Thyroid gland (tissue), 4 donors: ENCODE measurements at regions not wholly inside any gene's neighbourhood (a gene's known extent, or its start where the extent isn't known, plus 50 kb on each side); places are given as distances from the start of the nearest gene placed in this dataset.

Experiments used
- DNase-seq, 2 donors: peaks; one replicate each; pipeline ENCODE4 v3.0.0-alpha.2; 2019
- H3K27ac ChIP-seq, 3 donors: fragments of 200-600 bp; sonication (generic); 1 replicate in 2 of 3; 2 replicates in 1 of 3; pipeline ENCODE4 v1.5.1; 2016 to 2019; ENCODE audit warnings: mild to moderate bottlenecking in 1 of 3, moderate library complexity in 1 of 3
- H3K27me3 ChIP-seq: fragments of 200-600 bp; sonication (generic); one replicate; pipeline ENCODE4 v1.5.1; 2019
- H3K36me3 ChIP-seq, 2 donors: fragments of 200-600 bp; sonication (generic); one replicate each; pipeline ENCODE4 v1.5.1; 2016 to 2019
- H3K4me1 ChIP-seq, 2 donors: fragments of 200-600 bp; sonication (generic); one replicate each; pipeline ENCODE4 v1.5.1; 2017 to 2019
- H3K4me3 ChIP-seq, 3 donors: fragments of 200-600 bp; sonication (generic); replicated peaks in 1 of 3; 1 replicate in 2 of 3; 2 replicates in 1 of 3; pipeline ENCODE4 v1.5.1; 2016; ENCODE audit warnings: mild to moderate bottlenecking in 1 of 3
- H3K9me3 ChIP-seq: fragments of 200-600 bp; sonication (generic); one replicate; pipeline ENCODE4 v1.5.1; 2017
- POLR2A ChIP-seq, 2 donors: fragments of 450-650 bp; IDR thresholded peaks; one replicate each; pipeline ENCODE4 v1.6.1; 2017; ENCODE audit warnings: antibody characterized with exemption in 2 of 2, mild to moderate bottlenecking in 2 of 2, moderate library complexity in 1 of 2
- WGBS, 2 donors: methylation state at CpG; one replicate each; pipeline ENCODE4 v1.1.5; 2017; 5-methylcytosine and 5-hydroxymethylcytosine counted together
- intact Hi-C: fragments of 100-400 bp; cut with DNase I; formaldehyde crosslinking; loops from one replicate; pipeline ENCODE4 v1.15.1; 2023
- TF ChIP-seq, protein P1 (sequence below), 6 experiments: fragments of 200-600 bp in 3 of 6; fragments of 450-650 bp in 3 of 6; sonication (generic) in 3 of 6; IDR thresholded peaks; one replicate each; pipeline ENCODE4 v1.5.1; 2016 to 2019; ENCODE audit warnings: antibody characterized with exemption in 6 of 6, mild to moderate bottlenecking in 2 of 6, inconsistent platforms in 1 of 6, moderate library complexity in 1 of 6

DNA sequence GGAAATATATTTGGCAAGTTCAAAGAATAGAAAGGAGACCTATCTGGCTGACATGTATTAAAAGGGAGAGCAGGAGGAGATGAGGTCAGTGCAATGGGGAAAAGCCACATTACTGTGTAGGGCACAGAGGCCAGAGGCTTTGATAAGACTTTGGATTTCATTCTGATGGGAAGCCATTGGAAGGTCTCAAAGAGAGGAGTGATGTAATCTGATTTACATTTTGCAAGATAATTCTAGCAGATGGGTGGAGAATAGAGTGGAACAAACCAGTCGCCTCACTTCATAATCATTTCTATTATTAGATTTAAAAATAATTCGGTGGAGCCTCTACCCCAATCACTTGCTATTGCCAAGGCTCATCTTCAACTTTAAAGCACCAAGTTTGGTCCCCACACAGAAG lies 278.4 kb upstream of the ZC3H12C start:
- Histone ChIP-seq H3K9me3 (no peaks in the 10 kb centered on the region), H3K27ac (no peak overlapping the region), H3K4me1 (no peaks in the 10 kb centered on the region), H3K36me3 (no peaks in the 10 kb centered on the region), H3K4me3 (no peak overlapping the region), H3K27me3 (no peaks in the 10 kb centered on the region)
- DNase-seq: no peak
- 42 to 46% methylated on average over 2 of the region's 2 CpGs for WGBS, 2 donors
- TF ChIP-seq, protein P1, sequence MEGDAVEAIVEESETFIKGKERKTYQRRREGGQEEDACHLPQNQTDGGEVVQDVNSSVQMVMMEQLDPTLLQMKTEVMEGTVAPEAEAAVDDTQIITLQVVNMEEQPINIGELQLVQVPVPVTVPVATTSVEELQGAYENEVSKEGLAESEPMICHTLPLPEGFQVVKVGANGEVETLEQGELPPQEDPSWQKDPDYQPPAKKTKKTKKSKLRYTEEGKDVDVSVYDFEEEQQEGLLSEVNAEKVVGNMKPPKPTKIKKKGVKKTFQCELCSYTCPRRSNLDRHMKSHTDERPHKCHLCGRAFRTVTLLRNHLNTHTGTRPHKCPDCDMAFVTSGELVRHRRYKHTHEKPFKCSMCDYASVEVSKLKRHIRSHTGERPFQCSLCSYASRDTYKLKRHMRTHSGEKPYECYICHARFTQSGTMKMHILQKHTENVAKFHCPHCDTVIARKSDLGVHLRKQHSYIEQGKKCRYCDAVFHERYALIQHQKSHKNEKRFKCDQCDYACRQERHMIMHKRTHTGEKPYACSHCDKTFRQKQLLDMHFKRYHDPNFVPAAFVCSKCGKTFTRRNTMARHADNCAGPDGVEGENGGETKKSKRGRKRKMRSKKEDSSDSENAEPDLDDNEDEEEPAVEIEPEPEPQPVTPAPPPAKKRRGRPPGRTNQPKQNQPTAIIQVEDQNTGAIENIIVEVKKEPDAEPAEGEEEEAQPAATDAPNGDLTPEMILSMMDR (IDR thresholded peaks at IDR 0.05): no peak
- no peak for TF ChIP-seq POLR2A (IDR thresholded peaks at IDR 0.05)
- intact Hi-C loops: no loop called here

DNA sequence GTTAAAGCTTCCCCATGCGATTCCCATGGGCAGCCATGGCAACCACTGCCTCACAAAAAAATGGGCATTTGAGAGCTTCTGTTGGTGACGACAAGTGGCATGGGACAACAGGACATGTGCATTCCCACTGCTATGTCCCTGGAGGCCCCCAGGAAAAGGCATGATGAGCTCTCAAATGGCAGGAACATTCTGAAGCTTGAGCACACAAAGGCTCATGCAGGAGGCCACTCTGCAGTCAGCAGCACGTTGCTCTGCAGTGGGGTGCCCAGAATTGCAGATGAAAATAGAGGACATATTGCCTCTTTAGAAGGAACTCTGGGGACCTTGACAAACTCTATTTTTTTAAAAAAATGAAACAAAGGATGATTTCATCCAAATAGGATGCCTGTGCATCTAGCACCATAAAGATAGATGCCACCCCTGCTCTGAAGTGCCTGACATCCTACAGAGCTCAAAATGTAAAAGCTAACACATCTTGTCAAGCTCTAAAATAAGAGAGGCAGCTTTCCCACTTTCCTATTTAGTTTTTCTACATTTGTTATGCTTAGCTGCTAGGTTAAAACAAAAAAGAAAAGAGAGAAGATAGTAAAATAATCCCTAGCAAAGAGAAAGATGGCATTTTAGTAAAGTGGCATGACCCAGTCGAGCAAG lies 277.6 kb upstream of the ZC3H12C start:
- 82% methylated on average over 4 of the region's 4 CpGs for WGBS, 2 donors
- H3K36me3 ChIP-seq: no peaks in the 10 kb centered on the region
- H3K27ac ChIP-seq: no peak overlapping the region
- TF ChIP-seq, protein P1 (IDR thresholded peaks at IDR 0.05): no peak
- TF ChIP-seq POLR2A (IDR thresholded peaks at IDR 0.05): no peak
- no peak overlapping the region for H3K4me3 ChIP-seq
- H3K9me3 ChIP-seq: no peaks in the 10 kb centered on the region
- intact Hi-C loops: no loop called here
- no peaks in the 10 kb centered on the region for H3K4me1 ChIP-seq
- no peaks in the 10 kb centered on the region for H3K27me3 ChIP-seq
- no peak for DNase-seq

DNA sequence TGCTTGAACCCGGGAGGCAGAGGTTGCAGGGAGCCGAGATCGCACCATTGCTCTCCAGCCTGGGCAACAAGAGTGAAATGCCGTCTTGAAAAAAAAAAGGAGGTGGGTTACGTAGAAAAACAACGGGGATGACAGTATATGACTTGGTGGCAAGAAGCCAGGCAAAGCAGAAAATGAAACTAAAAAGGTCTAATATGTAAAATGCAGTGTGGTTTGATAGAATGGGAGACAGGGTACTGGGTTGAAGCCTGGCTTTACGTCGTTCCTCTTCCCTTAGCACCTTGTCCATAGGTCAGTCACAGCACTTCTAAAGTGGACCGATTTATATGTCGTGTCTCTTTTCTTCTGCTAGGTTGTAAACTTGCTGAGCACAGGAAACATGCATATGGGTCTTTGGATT lies 274.9 kb upstream of the ZC3H12C start:
- intact Hi-C loops: no loop called here
- H3K9me3 ChIP-seq: no peaks in the 10 kb centered on the region
- no peak overlapping the region for H3K27ac ChIP-seq
- TF ChIP-seq POLR2A (IDR thresholded peaks at IDR 0.05): no peak
- TF ChIP-seq, protein P1 (IDR thresholded peaks at IDR 0.05): no peak
- DNase-seq: no peak
- no peak overlapping the region for H3K4me3 ChIP-seq
- H3K36me3 ChIP-seq: no peaks in the 10 kb centered on the region
- H3K4me1 ChIP-seq: no peaks in the 10 kb centered on the region
- no peaks in the 10 kb centered on the region for H3K27me3 ChIP-seq
- whole genome bisulfite sequencing, 2 donors: 85 to 87% methylated on average over 10 of the region's 10 CpGs

DNA sequence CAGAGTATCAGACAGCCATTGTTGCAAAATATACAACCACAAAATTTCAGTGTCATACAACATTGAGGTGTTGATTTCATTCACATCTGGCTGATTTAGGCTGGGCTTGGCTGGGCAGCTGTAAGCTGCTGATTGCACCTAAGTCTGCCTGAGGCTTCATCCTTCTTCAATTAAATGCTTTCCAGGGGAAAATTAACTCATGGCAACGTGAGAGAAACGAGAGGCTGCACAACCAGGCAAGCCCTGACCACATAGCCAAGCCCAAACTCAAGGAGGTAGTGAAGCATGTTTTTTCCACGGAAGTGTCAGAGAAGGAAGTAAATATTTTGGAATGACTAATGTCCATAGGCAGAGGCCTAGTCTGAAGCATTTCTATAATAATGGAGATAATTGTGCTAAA lies 273.8 kb upstream of the ZC3H12C start:
- no peak overlapping the region for H3K27ac ChIP-seq
- no peaks in the 10 kb centered on the region for H3K4me1 ChIP-seq
- H3K36me3 ChIP-seq: no peaks in the 10 kb centered on the region
- WGBS, 2 donors: 26 to 38% methylated on average over 3 of the region's 3 CpGs
- H3K27me3 ChIP-seq: no peaks in the 10 kb centered on the region
- no peak for TF ChIP-seq POLR2A (IDR thresholded peaks at IDR 0.05)
- TF ChIP-seq, protein P1 (IDR thresholded peaks at IDR 0.05): no peak
- H3K4me3 ChIP-seq: no peak overlapping the region
- H3K9me3 ChIP-seq: no peaks in the 10 kb centered on the region
- intact Hi-C loops: no loop called here
- no peak for DNase-seq

DNA sequence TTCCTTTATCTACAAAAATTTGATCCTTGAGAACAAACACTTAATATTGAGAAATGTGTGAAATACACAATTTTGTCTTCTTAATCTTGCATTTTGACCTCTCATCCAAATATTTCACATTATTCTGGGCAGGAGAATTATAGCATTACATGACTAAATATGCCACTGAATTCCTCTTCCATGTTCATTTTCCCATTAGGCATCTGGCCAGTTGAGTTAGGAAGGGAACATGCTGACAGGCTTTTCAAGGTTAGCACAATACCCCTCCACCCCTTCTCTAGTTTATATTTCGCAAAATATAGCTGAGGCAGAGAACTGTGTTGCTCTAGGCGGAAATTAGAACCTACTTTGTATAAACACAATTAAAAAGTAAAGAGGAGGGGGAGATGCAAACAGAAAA lies 271.7 kb upstream of the ZC3H12C start:
- no peaks in the 10 kb centered on the region for H3K4me1 ChIP-seq
- no peaks in the 10 kb centered on the region for H3K36me3 ChIP-seq
- no peaks in the 10 kb centered on the region for H3K27me3 ChIP-seq
- TF ChIP-seq, protein P1 (IDR thresholded peaks at IDR 0.05): no peak
- no peak for TF ChIP-seq POLR2A (IDR thresholded peaks at IDR 0.05)
- no peak overlapping the region for H3K27ac ChIP-seq
- 59 to 68% methylated on average over 2 of the region's 2 CpGs for WGBS, 2 donors
- DNase-seq: no peak
- no peak overlapping the region for H3K4me3 ChIP-seq
- H3K9me3 ChIP-seq: no peaks in the 10 kb centered on the region
- intact Hi-C loops: no loop called here
